Ishikawa (cell line): ENCODE measurements at regions not wholly inside any gene's neighbourhood (a gene's known extent, or its start where the extent isn't known, plus 50 kb on each side); places are given as distances from the start of the nearest gene placed in this dataset.

Experiments used
- CEBPB ChIP-seq: IDR thresholded peaks from 2 replicates; pipeline ENCODE4 v1.6.1; 2012
- CREB1 ChIP-seq: IDR thresholded peaks from 2 replicates; pipeline ENCODE4 v1.6.1; 2012; ENCODE audit warnings: low read depth
- EGR1 ChIP-seq: IDR thresholded peaks from 2 replicates; pipeline ENCODE4 v1.6.1; 2012
- EP300 ChIP-seq: IDR thresholded peaks from 2 replicates; pipeline ENCODE4 v1.6.1; 2012; ENCODE audit warnings: borderline replicate concordance
- FOXM1 ChIP-seq: IDR thresholded peaks from 2 replicates; pipeline ENCODE4 v1.6.1; 2012; ENCODE audit warnings: low read depth, borderline replicate concordance
- NFIC ChIP-seq: IDR thresholded peaks from 2 replicates; pipeline ENCODE4 v1.6.1; 2012
- RAD21 ChIP-seq: IDR thresholded peaks from 2 replicates; pipeline ENCODE4 v1.6.1; 2012; ENCODE audit warnings: low read depth
- TAF1 ChIP-seq: IDR thresholded peaks from 2 replicates; pipeline ENCODE4 v1.6.1; 2012; ENCODE audit warnings: low read depth, mild to moderate bottlenecking
- TCF12 ChIP-seq: IDR thresholded peaks from 2 replicates; pipeline ENCODE4 v1.6.1; 2012; ENCODE audit warnings: low read depth
- TEAD4 ChIP-seq: IDR thresholded peaks from 2 replicates; pipeline ENCODE4 v1.6.1; 2012
- YY1 ChIP-seq: IDR thresholded peaks from 2 replicates; pipeline ENCODE4 v1.6.1; 2012; ENCODE audit warnings: low read depth
- ZBTB7A ChIP-seq: IDR thresholded peaks from 2 replicates; pipeline ENCODE4 v1.6.1; 2012; ENCODE audit warnings: low read depth
- TF ChIP-seq, protein P1 (sequence below): IDR thresholded peaks from 2 replicates; pipeline ENCODE4 v1.6.1; 2012
- TF ChIP-seq, protein P2 (sequence below): IDR thresholded peaks from 2 replicates; pipeline ENCODE4 v1.6.1; 2012
- TF ChIP-seq, protein P3 (sequence below): IDR thresholded peaks from 2 replicates; pipeline ENCODE4 v1.6.1; 2012; ENCODE audit warnings: low read depth, mild to moderate bottlenecking

DNA sequence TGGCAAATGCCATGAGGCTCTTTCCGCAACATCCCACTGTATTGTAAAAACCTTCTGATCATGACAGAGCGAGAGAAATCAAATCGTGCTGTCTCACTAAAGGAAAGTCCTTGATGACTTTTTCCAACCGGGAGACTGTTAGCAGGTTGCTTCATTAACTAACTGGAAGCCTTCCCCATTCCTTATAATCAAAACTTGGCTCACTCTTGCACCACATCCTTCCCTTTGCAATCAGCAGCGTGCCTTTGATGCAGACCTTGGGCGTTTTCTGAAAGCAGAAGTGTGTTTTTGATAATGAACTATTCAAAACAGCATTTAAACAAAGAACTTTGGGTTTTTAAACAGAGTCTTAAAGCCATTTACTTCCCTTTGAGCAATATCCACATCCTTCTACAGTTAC is 96.2 kb upstream of the CNR1 start:
- TF ChIP-seq ZBTB7A (no peak), NFIC (no peak), TEAD4 (no peak), RAD21 (no peak), FOXM1 (no peak)
- TF ChIP-seq, protein P1, sequence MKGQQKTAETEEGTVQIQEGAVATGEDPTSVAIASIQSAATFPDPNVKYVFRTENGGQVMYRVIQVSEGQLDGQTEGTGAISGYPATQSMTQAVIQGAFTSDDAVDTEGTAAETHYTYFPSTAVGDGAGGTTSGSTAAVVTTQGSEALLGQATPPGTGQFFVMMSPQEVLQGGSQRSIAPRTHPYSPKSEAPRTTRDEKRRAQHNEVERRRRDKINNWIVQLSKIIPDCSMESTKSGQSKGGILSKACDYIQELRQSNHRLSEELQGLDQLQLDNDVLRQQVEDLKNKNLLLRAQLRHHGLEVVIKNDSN = no peak
- TF ChIP-seq, protein P2, sequence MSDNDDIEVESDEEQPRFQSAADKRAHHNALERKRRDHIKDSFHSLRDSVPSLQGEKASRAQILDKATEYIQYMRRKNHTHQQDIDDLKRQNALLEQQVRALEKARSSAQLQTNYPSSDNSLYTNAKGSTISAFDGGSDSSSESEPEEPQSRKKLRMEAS = no peak

- TF ChIP-seq EGR1 (no peak), TAF1 (no peak), ZBTB7A (no peak)
- TF ChIP-seq, protein P1 = no peak
Measured at GRCh38 chr6:88251301-88251700, 85.2 kb upstream of the CNR1 start.

DNA sequence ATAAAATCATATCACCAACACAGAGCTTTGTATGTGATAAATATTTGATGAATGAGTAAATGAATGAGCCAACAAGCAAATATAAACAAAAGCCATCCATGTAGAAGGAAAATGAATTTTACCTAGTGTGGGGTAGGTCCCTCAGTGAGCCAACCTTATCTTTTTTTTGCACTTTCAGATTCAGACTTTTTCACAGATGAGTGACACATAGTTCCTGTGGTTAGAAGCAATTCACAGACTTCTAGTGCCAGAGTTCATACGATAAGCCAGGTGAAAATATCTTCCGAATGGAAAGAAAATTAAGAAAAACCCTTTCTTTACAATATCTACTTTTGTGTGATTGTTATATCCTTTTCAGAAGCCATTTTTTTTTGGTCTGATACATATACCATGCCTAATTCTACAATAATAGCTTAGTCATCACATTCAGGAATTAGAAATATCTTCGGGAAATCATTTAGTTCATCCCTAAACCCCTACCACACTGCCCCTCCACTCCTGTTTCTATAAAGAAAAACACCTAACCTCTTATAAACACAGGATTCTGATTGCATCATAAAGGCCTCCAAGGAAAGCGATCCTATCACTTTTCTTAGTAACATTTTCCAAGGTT is 82.7 kb upstream of the CNR1 start:
- TF ChIP-seq ZBTB7A (no peak), YY1 (no peak), TEAD4 (no peak)

GRCh38 chr6:88246654-88247053 is 80.5 kb upstream of the CNR1 start:
- TF ChIP-seq TEAD4 (no peak), CREB1 (no peak), FOXM1 (no peak), ZBTB7A (no peak), RAD21 (no peak), EGR1 (no peak), TAF1 (no peak), TCF12 (no peak), NFIC (no peak), CEBPB (no peak), EP300 (no peak)
- TF ChIP-seq, protein P2 = no peak
- TF ChIP-seq, protein P3, sequence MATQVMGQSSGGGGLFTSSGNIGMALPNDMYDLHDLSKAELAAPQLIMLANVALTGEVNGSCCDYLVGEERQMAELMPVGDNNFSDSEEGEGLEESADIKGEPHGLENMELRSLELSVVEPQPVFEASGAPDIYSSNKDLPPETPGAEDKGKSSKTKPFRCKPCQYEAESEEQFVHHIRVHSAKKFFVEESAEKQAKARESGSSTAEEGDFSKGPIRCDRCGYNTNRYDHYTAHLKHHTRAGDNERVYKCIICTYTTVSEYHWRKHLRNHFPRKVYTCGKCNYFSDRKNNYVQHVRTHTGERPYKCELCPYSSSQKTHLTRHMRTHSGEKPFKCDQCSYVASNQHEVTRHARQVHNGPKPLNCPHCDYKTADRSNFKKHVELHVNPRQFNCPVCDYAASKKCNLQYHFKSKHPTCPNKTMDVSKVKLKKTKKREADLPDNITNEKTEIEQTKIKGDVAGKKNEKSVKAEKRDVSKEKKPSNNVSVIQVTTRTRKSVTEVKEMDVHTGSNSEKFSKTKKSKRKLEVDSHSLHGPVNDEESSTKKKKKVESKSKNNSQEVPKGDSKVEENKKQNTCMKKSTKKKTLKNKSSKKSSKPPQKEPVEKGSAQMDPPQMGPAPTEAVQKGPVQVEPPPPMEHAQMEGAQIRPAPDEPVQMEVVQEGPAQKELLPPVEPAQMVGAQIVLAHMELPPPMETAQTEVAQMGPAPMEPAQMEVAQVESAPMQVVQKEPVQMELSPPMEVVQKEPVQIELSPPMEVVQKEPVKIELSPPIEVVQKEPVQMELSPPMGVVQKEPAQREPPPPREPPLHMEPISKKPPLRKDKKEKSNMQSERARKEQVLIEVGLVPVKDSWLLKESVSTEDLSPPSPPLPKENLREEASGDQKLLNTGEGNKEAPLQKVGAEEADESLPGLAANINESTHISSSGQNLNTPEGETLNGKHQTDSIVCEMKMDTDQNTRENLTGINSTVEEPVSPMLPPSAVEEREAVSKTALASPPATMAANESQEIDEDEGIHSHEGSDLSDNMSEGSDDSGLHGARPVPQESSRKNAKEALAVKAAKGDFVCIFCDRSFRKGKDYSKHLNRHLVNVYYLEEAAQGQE = no peak
- TF ChIP-seq, protein P1 = no peak

DNA sequence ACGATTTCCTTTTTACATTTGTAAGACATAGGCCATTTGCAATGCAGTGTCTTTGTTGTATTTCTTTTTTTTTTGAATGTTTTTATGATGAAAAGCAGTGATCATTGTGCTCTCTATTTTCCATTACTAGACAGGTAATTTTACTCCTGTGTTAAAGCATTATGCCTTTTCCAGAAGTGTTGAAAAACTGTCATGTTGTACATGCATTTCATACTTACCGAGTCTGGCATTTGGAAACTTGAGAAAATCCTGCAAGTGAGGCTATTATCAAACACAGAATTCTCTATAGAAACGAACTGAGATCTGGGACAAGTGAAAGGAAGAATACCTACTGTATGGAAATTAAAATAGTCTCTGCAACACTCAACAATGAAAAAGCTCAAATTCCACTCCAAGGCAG is 78.6 kb upstream of the CNR1 start:
- no peak for TF ChIP-seq EGR1
- no peak for TF ChIP-seq TAF1
- no peak for TF ChIP-seq CEBPB
- no peak for TF ChIP-seq TEAD4
- TF ChIP-seq, protein P2 = no peak
- TF ChIP-seq, protein P1 = no peak
- no peak for TF ChIP-seq CREB1

DNA sequence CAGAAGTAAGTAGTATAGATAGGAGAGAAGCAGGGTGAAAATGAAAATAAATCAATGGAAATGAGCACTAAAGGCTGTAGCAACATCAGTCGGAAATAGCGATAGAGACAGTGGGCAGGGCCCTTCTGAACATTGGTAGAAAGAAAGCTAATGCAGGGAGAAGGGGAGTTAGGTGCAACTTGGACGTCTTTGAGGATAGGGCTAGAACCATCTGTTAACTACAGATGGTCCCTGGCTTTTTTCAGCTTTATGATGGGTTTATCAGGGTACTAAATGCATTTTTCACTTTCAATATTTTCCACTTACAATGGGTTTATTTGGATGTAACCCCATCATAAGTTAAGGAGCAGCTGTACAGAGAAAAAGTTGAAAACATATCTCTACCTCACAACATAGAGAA is 72.8 kb upstream of the CNR1 start:
- no peak for TF ChIP-seq TAF1
- TF ChIP-seq, protein P2 = no peak
- no peak for TF ChIP-seq CEBPB
- TF ChIP-seq FOXM1 = no peak
- no peak for TF ChIP-seq NFIC

DNA sequence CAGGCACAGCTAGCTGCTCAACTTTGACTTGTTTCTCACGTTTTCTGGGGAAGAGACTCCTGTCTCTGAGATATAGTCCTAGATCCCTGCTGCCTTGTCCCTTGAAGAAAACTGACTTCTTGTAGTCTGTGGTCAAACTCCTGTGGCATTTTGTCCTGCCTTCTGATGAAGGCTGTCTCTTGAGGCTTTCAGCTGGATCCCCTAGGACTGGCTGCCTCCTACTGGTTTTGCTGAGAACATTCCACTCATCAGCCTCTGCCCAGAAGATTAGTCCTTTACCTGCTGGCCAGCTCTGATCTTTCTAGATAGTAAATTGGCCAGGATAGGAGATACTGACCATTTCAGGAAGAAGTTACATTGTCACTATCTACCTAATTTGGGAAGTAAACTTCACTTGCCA is 71.9 kb upstream of the CNR1 start:
- TF ChIP-seq TAF1 (no peak), EGR1 (no peak), RAD21 (peak; percentile 55)
